Chondrocyte (in vitro differentiated cells): ENCODE measurements at regions not wholly inside any gene's neighbourhood (a gene's known extent, or its start where the extent isn't known, plus 50 kb on each side); places are given as distances from the start of the nearest gene placed in this dataset.

ENCODE experiments used
- DNase-seq: peaks from one replicate; pipeline ENCODE4 v3.0.0; 2021; ENCODE audit warnings: mixed read lengths, low spot score
- H3K27ac Mint-ChIP-seq: one replicate; pipeline ENCODE4 v1.8.0; 2021; ENCODE audit warnings: mild to moderate bottlenecking, moderate library complexity, mixed read lengths; ENCODE audit not compliant: unreplicated experiment
- H3K27me3 Mint-ChIP-seq: 2 replicates; pipeline ENCODE4 v1.8.0; 2021; ENCODE audit warnings: low read depth, mixed read lengths
- H3K36me3 Mint-ChIP-seq: 2 replicates; pipeline ENCODE4 v1.8.0; 2021; ENCODE audit warnings: low read depth, mixed read lengths
- H3K4me1 Mint-ChIP-seq: 2 replicates; pipeline ENCODE4 v1.8.0; 2021; ENCODE audit warnings: low read depth, mild to moderate bottlenecking, mixed read lengths
- H3K4me3 Mint-ChIP-seq: one replicate; pipeline ENCODE4 v1.8.0; 2021; ENCODE audit warnings: mild to moderate bottlenecking, moderate library complexity, mixed read lengths; ENCODE audit not compliant: unreplicated experiment
- H3K9me3 Mint-ChIP-seq: 2 replicates; pipeline ENCODE4 v1.8.0; 2021; ENCODE audit warnings: low read depth, mixed read lengths
- CTCF ChIP-seq: fragments of 200-600 bp; sonication (generic); IDR thresholded peaks from 2 replicates; pipeline ENCODE4 v1.5.0; 2021; ENCODE audit warnings: antibody characterized with exemption, mild to moderate bottlenecking, moderate library complexity

GRCh38 chr3:21902956-21903355 lies 151.9 kb upstream of the ZNF385D start:
- Mint-ChIP-seq H3K27me3 (peaks cover 4% of the 10 kb centered on the region), H3K36me3 (no peaks in the 10 kb centered on the region), H3K9me3 (no peaks in the 10 kb centered on the region), H3K4me3 (no peak overlapping the region), H3K4me1 (no peaks in the 10 kb centered on the region), H3K27ac (no peak overlapping the region)
- DNase-seq, result no peak
- no peak for TF ChIP-seq CTCF

GRCh38 chr3:21909096-21909495 lies 158.1 kb upstream of the ZNF385D start:
- Mint-ChIP-seq H3K36me3 (no peaks in the 10 kb centered on the region), H3K9me3 (no peaks in the 10 kb centered on the region), H3K4me1 (peaks cover 23% of the 10 kb centered on the region), H3K4me3 (no peak overlapping the region), H3K27ac (no peak overlapping the region), H3K27me3 (peaks cover 5% of the 10 kb centered on the region)
- no peak for TF ChIP-seq CTCF
- no peak for DNase-seq

GRCh38 chr3:21912711-21913110 lies 161.7 kb upstream of the ZNF385D start:
- no peak for TF ChIP-seq CTCF
- Mint-ChIP-seq H3K4me3 (no peak overlapping the region), H3K36me3 (no peaks in the 10 kb centered on the region), H3K9me3 (no peaks in the 10 kb centered on the region), H3K4me1 (peaks cover 27% of the 10 kb centered on the region), H3K27ac (no peak overlapping the region), H3K27me3 (peaks cover 3% of the 10 kb centered on the region)
- DNase-seq, result no peak

- no peak overlapping the region for H3K27ac Mint-ChIP-seq
- no peak for DNase-seq
- no peak overlapping the region for H3K4me3 Mint-ChIP-seq
- H3K4me1 Mint-ChIP-seq, result peaks cover 27% of the 10 kb centered on the region
- H3K9me3 Mint-ChIP-seq, result no peaks in the 10 kb centered on the region
- TF ChIP-seq CTCF, result no peak
- no peaks in the 10 kb centered on the region for H3K27me3 Mint-ChIP-seq
- no peaks in the 10 kb centered on the region for H3K36me3 Mint-ChIP-seq
Measured at GRCh38 chr3:21913791-21914190, 162.8 kb upstream of the ZNF385D start.

GRCh38 chr3:21914451-21914850 lies 163.4 kb upstream of the ZNF385D start:
- H3K4me1 Mint-ChIP-seq, result peaks cover 23% of the 10 kb centered on the region
- no peaks in the 10 kb centered on the region for H3K27me3 Mint-ChIP-seq
- H3K27ac Mint-ChIP-seq, result no peak overlapping the region
- no peaks in the 10 kb centered on the region for H3K36me3 Mint-ChIP-seq
- H3K4me3 Mint-ChIP-seq, result no peak overlapping the region
- H3K9me3 Mint-ChIP-seq, result no peaks in the 10 kb centered on the region
- DNase-seq, result no peak
- no peak for TF ChIP-seq CTCF
